Endothelial cell of umbilical vein (primary cell): ENCODE measurements at regions not wholly inside any gene's neighbourhood (a gene's known extent, or its start where the extent isn't known, plus 50 kb on each side); places are given as distances from the start of the nearest gene placed in this dataset.

Source experiments
- BruUV-seq: library from RNA; stranded (reverse); fragments of 400-500 nt; replicated peaks from 2 replicates; lab custom pipeline; 2021; lab: Mats Ljungman, UMichigan
- CTCF ChIA-PET: fragments of 300-600, 350-600 bp; sonication (Branson Sonifier 250); formaldehyde crosslinking; loops from one replicate; lab custom pipeline; 2021; ENCODE audit warnings: antibody characterized with exemption, inconsistent platforms; lab: Charles Lee
- POLR2A ChIA-PET: fragments of 300-600, 350-600 bp; sonication (Branson Sonifier 250); formaldehyde crosslinking; loops from one replicate; lab custom pipeline; 2021; ENCODE audit warnings: antibody characterized with exemption, inconsistent platforms; lab: Charles Lee
- DNase-seq: peaks from one replicate; pipeline ENCODE4 v3.0.0-alpha.2; 2011; ENCODE audit warnings: low read depth, low spot score
- FAIRE-seq: peaks from 2 replicates; lab custom pipeline; 2011; peaks lifted over from hg19 to GRCh38; lab: Jason Lieb, UNC
- H2AFZ ChIP-seq: 2 replicates; pipeline ENCODE4 v1.6.0; 2012; ENCODE audit warnings: low read depth, low read length, control low read depth, inconsistent platforms
- H3K27ac ChIP-seq: 2 replicates; pipeline ENCODE4 v1.5.1; 2011; ENCODE audit warnings: low read depth, mild to moderate bottlenecking, control low read depth, low read length, moderate library complexity; ENCODE audit not compliant: insufficient read depth
- H3K27me3 ChIP-seq, 2 experiments: 2 replicates each; pipeline versions ENCODE4 v1.6.0 to v1.6.1; 2011; ENCODE audit warnings: low read length in 2 of 2, mixed read lengths in 1 of 2; ENCODE audit not compliant: control insufficient read depth in 2 of 2, insufficient read depth in 2 of 2
- H3K36me3 ChIP-seq, 2 experiments: 2 replicates in 1 of 2; 3 replicates in 1 of 2; pipeline ENCODE4 v1.5.1; 2011; ENCODE audit warnings: low read length in 2 of 2, mild to moderate bottlenecking in 1 of 2, moderate library complexity in 1 of 2; ENCODE audit not compliant: control insufficient read depth in 2 of 2, insufficient read depth in 2 of 2; ENCODE audit errors: extremely low read depth in 1 of 2
- H3K4me1 ChIP-seq: 3 replicates; pipeline ENCODE4 v1.5.1; 2011; ENCODE audit warnings: mild to moderate bottlenecking, low read length; ENCODE audit not compliant: control insufficient read depth, insufficient read depth; ENCODE audit errors: extremely low read depth
- H3K4me2 ChIP-seq: 2 replicates; pipeline ENCODE4 v1.6.1; 2011; ENCODE audit warnings: low read length, control low read depth, mixed read lengths; ENCODE audit not compliant: insufficient read depth
- H3K4me3 ChIP-seq, 3 experiments: fragments of 200-600 bp in 1 of 3; sonication (generic), shearing (Covaris generic) in 1 of 3; replicated peaks in 1 of 3; 2 replicates each; pipeline ENCODE4 v1.5.1; 2011 to 2016; ENCODE audit warnings: control low read depth in 3 of 3, low read length in 3 of 3, mild to moderate bottlenecking in 2 of 3, inconsistent platforms in 1 of 3, low read depth in 1 of 3, moderate library complexity in 1 of 3; ENCODE audit not compliant: insufficient read depth in 1 of 3
- H3K79me2 ChIP-seq: 2 replicates; pipeline ENCODE4 v1.6.0; 2012; ENCODE audit warnings: low read length, inconsistent platforms; ENCODE audit not compliant: control insufficient read depth, insufficient read depth
- H3K9ac ChIP-seq: replicated peaks from 2 replicates; pipeline ENCODE3; 2011; ENCODE audit warnings: low read length, control low read depth; ENCODE audit not compliant: insufficient read depth; ENCODE audit errors: extremely low read depth
- H3K9me1 ChIP-seq: replicated peaks from 3 replicates; pipeline ENCODE4 v1.6.0; 2011; ENCODE audit warnings: mild to moderate bottlenecking, low read length; ENCODE audit not compliant: control insufficient read depth, insufficient read depth; ENCODE audit errors: extremely low read depth
- H3K9me3 ChIP-seq: replicated peaks from 2 replicates; pipeline ENCODE4 v1.5.1; 2012; ENCODE audit warnings: low read length, inconsistent platforms; ENCODE audit not compliant: control insufficient read depth, insufficient read depth
- H4K20me1 ChIP-seq: replicated peaks from 2 replicates; pipeline ENCODE3; 2011; ENCODE audit warnings: mild to moderate bottlenecking, low read length; ENCODE audit not compliant: control insufficient read depth, insufficient read depth; ENCODE audit errors: extremely low read depth
- EZH2 ChIP-seq: IDR thresholded peaks from 2 replicates; pipeline ENCODE4 v1.6.1; 2012; ENCODE audit warnings: borderline replicate concordance, low read depth, mild to moderate bottlenecking, moderate library complexity, low read length, inconsistent platforms; ENCODE audit not compliant: severe bottlenecking
- FOS ChIP-seq: IDR thresholded peaks from 2 replicates; pipeline ENCODE4 v1.6.1; 2011; ENCODE audit warnings: mild to moderate bottlenecking, low read length, moderate library complexity, borderline replicate concordance; ENCODE audit not compliant: insufficient read depth
- GATA2 ChIP-seq: IDR thresholded peaks from 2 replicates; pipeline ENCODE4 v1.7.0; 2011; ENCODE audit warnings: low read depth, mild to moderate bottlenecking, moderate library complexity, mixed read lengths, low read length; ENCODE audit not compliant: insufficient read length, insufficient read depth
- JUN ChIP-seq: IDR thresholded peaks from 2 replicates; pipeline ENCODE4 v1.6.1; 2011; ENCODE audit warnings: borderline replicate concordance, low read depth; ENCODE audit not compliant: insufficient read length, insufficient read depth
- MYC ChIP-seq: IDR thresholded peaks from one replicate; pipeline ENCODE4 v1.6.1; 2011; ENCODE audit warnings: mild to moderate bottlenecking, low read depth, low read length
- POLR2A ChIP-seq: IDR thresholded peaks from 2 replicates; pipeline ENCODE4 v1.6.1; 2012; ENCODE audit warnings: low read depth, mild to moderate bottlenecking, control low read depth, low read length
- POLR2AphosphoS5 ChIP-seq: IDR thresholded peaks from 2 replicates; pipeline ENCODE4 v1.6.1; 2012; ENCODE audit warnings: low read depth, mild to moderate bottlenecking, control low read depth, low read length, moderate library complexity; ENCODE audit not compliant: insufficient read depth
- dilution Hi-C: fragments of 300-500 bp; cut with MboI; formaldehyde crosslinking; loops from one replicate; pipeline ENCODE4 v1.15.0; 2019; ENCODE audit warnings: low sequenced_read_pairs; ENCODE audit not compliant: extremely low pct_ligation_motif_present
- intact Hi-C: fragments of 100-400 bp; cut with micrococcal nuclease; formaldehyde crosslinking; loops from one replicate; pipeline ENCODE4 v1.10.0; 2022
- TF ChIP-seq, protein P1 (sequence below), 2 donors: IDR thresholded peaks; 1 replicate in 1 of 2; 2 replicates in 1 of 2; pipeline ENCODE4 v1.5.1; 2011; ENCODE audit warnings: low read length in 2 of 2, mild to moderate bottlenecking in 2 of 2, moderate library complexity in 2 of 2, control low read depth in 1 of 2, inconsistent platforms in 1 of 2, low read depth in 1 of 2; ENCODE audit not compliant: insufficient read depth in 1 of 2; ENCODE audit errors: extremely low read depth in 1 of 2
- TF ChIP-seq, protein P2 (sequence below): IDR thresholded peaks from 2 replicates; pipeline ENCODE4 v1.6.1; 2011; ENCODE audit not compliant: insufficient read depth, insufficient read length

DNA sequence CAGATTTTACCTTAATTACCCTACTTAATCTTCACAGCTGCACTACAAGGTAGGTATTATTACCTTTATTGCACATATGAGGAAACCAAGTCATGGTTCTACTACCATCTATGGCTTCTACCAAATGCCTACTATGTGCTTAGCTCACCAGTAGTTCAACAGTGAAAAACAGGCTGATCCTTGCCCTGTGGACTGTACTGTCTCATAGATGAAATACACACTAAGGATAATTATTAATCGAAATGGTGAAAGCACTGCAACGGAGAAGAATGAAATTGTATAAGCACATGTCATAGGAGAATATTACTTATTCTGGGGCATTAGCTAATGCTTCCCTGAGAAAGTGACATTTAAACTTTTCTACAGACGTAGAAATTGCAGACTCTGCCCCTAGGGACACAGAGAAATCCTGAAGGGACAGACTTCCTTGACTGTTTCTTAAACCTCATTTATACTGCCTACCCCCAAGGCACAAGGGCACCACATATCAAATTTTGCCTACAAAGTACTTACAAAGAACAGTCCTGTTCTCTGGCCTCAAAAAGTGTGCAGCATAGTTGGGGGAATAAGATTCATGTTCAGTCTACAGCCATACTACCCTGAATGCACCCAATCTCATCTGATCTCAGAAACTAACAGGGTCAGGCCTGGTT lies 148.4 kb upstream of the ZC3H11B start:
- Histone ChIP-seq H3K9ac (no peak overlapping the region), H3K79me2 (no peaks in the 10 kb centered on the region), H3K4me2 (no peak overlapping the region), H2AFZ (no peak overlapping the region), H3K27me3 (no peaks in the 10 kb centered on the region), H3K4me1 (no peaks in the 10 kb centered on the region), H3K36me3 (no peaks in the 10 kb centered on the region), H3K9me1 (no peaks in the 10 kb centered on the region), H4K20me1 (no peaks in the 10 kb centered on the region), H3K4me3 (no peak overlapping the region), H3K9me3 (no peaks in the 10 kb centered on the region), H3K27ac (no peak overlapping the region)
- no peak for FAIRE-seq
- BruUV-seq: no TSS peak
- POLR2A ChIA-PET: no interaction called here
- CTCF ChIA-PET: no interaction called here
- no peak for TF ChIP-seq MYC
- no peak for TF ChIP-seq POLR2AphosphoS5
- TF ChIP-seq JUN: no peak
- no peak for TF ChIP-seq EZH2
- TF ChIP-seq FOS: no peak
- no peak for TF ChIP-seq POLR2A
- TF ChIP-seq, protein P1, sequence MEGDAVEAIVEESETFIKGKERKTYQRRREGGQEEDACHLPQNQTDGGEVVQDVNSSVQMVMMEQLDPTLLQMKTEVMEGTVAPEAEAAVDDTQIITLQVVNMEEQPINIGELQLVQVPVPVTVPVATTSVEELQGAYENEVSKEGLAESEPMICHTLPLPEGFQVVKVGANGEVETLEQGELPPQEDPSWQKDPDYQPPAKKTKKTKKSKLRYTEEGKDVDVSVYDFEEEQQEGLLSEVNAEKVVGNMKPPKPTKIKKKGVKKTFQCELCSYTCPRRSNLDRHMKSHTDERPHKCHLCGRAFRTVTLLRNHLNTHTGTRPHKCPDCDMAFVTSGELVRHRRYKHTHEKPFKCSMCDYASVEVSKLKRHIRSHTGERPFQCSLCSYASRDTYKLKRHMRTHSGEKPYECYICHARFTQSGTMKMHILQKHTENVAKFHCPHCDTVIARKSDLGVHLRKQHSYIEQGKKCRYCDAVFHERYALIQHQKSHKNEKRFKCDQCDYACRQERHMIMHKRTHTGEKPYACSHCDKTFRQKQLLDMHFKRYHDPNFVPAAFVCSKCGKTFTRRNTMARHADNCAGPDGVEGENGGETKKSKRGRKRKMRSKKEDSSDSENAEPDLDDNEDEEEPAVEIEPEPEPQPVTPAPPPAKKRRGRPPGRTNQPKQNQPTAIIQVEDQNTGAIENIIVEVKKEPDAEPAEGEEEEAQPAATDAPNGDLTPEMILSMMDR (IDR thresholded peaks at IDR 0.05; ENCODE audit: extremely low read depth in 1 of 2, insufficient read depth in 1 of 2, low read depth in 1 of 2, low read length in 2 of 2): no peak
- TF ChIP-seq, protein P2, sequence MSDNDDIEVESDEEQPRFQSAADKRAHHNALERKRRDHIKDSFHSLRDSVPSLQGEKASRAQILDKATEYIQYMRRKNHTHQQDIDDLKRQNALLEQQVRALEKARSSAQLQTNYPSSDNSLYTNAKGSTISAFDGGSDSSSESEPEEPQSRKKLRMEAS: no peak
- TF ChIP-seq GATA2: no peak
- dilution Hi-C loops: no loop called here
- intact Hi-C loops: no loop called here
- no peak for DNase-seq
